GM21367 (cell line): ENCODE measurements at regions not wholly inside any gene's neighbourhood (a gene's known extent, or its start where the extent isn't known, plus 50 kb on each side); places are given as distances from the start of the nearest gene placed in this dataset.

Source experiments
- ATAC-seq: cut with Tn5 transposase; IDR thresholded peaks from one replicate; pipeline ENCODE4 v1.9.1; 2021; ENCODE audit not compliant: unreplicated experiment

DNA sequence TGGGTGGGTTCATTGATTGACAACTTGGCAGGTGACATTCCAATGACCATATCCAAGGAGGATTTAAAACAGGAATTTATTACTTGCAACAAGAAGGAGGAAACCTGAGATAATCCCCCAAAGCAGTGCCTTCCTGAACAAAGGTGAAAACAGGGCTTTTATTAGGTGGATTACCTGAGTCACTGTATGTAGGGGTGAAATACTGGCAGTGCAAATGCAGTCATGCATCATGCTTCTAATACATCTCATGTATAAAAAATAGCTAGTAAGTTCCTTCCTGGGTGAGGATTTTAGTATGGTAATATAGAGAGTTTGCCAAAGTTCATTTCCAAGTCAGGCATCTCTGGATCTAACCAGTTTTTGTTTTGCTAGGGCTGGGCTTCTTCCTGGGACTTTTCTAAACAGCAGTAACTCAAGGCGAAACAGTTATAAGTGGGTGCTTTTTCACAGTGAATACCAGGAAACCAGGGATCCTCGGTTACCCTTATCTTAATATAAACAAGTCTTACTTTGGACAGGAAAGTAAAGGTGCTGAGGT, 583.4 kb upstream of the LRRTM1 start:
- no peak for ATAC-seq

DNA sequence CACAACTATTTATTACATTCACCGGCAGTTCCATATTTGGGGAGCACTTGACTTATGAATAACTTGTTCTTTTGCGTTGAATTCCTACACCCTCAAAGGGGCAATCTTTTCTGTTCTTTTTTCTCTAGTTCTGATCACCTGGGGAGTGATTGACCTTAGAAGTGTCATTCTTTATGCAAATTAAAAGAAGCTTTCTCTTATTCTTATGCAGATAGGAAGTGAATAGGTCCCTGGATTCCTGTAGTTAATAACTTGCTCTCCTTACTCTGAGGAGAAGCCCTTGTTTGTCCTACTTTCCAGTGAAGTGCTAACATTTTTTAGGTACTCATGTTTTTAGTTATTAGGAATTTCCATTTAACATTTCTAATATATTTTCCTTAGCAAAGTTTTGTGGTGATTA, 569.8 kb upstream of the LRRTM1 start:
- no peak for ATAC-seq

DNA sequence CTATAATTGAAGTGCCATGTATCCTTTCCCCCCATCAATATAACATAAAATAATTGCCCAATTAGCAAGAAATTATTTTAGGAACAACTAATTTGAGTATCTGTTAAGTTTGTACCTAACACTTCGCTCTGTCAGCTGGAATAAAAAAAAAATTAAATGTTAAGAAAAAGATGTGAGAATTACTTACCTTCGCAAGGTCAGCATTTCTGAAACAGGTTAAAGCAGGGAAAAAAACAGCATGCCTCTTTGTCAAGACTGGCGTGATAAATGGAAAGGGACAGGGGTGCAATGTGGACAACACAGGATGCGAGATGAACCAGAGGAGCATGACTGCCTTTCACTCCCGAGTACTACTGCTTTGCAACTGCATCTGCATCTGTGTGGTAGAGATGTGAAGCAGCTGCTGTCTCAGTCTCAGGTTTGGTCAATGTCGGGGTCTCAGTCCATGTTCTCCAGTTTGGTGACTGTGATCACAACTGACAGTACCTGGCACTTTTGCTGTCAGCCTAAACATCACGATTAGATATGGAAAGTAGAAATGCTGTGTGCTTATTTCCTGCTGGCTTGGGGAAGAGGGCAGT, 565.4 kb upstream of the LRRTM1 start:
- ATAC-seq = no peak

DNA sequence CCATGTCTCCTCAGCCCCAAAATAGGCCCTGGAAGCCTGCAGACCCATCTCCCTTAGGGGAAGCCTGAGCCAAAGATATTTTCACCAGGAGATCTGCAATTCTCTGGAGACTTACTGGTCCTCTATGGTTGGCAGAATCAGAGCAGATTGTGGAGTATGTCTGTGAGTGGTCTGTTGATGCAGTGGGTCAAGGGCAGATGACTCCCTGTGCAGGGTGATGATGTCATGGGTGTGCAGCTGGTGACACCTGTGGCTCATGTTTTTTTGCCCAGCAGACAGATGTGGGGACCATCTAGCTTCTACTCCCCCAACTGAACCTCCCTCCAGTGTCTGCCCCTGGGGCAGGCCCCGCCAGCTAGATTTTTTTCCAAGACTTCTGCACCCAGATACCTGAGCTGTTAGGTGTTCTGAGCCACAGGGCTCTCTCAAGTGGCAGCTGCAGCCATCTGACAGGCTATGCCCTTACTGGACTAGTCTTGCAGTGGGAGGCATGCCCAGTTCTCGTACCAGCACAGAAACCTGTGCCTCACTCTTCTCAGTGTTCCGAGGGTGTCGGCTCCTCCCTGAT, 558.7 kb upstream of the LRRTM1 start:
- no peak for ATAC-seq

DNA sequence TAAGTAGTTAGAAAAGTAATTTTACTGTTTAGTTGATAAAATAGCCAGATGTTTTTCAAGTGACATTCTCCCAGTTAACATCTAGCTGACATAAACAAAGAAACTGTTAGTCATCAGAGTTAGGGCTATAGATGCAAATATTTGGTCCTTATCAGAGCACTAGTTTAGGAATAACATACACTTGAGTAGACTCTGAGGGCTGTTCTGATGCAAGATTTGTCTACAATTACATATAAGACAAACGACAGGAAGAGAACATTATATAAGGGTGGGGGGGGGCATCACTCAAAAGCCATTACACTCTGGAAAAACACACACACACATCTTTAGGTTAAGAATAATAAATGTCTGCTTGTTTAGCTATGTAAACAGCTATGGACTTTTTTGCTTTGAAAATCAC, 554.4 kb upstream of the LRRTM1 start:
- ATAC-seq = no peak

DNA sequence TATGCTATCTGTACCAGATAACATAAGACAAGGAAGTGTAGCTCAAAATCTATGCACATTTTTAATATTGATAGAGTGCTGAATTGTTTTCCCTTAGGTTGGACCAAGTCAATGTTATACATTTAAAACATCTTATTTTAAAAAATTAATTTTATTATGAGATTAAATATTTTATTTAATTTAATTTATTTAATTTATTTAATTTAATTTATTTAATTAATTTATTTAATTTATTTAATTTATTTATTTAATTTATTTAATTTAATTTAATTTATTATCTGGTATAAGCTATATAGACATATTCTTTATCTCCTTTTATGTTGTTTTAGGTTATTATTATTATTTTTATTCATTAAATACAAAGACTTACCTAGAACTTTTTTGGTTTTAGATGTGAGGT, 551.7 kb upstream of the LRRTM1 start:
- no peak for ATAC-seq

DNA sequence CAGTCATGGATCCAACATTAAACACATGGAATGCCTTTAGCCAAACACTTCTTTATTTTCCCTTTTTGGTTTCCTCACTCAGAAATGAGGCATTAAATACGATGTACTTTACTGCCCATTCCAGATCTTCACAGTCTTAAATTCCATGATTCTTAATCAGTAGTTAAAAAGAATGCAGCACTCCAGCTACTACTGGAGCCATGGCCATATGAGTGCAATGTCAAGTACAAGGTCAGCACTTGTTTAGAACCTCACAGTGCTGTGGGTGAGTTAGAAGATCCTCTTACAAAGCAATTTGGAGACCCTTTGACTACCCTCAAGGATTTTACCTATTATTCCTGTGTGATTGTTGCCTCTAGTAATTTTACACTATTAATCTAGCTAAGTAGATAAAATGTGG, 550.3 kb upstream of the LRRTM1 start:
- no peak for ATAC-seq

DNA sequence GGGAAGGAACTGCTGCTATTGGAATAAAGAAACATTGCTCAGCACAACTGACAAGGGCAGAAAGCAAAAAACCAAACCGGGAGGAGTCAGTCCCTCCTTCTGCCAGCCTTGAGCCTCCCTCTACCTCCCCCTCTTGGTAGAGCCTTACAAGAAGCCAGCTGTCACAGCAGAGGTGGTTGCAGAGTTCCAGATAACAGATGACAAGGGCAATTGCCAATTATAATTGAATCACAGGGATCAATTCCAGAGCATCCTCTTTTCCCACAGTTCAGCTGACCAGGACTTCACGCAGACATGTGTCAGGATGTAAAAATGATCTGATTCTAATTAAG, 548.2 kb upstream of the LRRTM1 start:
- ATAC-seq = no peak

DNA sequence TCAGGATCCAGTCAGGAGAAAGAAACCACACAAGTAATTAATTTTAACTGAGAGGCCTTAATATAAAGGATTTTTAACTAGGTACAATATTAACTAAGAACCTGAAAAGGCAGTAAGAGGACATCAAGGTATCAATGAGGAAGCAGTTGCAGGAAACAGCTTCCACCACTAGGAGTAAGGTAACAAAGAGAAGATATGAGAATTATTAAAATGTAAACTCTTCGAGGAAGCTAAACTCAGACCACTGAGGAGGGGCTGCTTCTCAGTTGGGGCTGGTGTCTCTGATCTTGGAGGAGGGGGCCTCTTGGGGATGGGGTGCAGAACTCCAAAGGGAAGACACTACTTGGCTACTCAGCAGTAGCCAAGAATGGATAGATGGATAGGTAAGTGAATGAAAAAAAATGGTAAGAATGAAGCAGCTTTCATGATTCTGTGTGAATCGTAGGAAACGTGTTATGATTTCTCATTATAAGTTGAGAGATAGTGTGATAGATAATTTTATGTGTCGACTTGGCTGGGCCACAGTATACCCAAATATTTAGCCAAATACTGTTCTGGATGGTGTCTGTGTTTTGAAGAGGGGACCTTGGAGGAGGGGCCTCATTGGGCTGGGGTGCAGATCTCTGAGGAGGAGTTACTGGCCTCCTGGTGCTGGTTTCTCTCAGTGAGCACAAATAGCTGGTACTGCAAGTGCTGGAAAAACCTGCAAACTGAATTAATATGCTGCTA, 547.7 kb upstream of the LRRTM1 start:
- no peak for ATAC-seq

DNA sequence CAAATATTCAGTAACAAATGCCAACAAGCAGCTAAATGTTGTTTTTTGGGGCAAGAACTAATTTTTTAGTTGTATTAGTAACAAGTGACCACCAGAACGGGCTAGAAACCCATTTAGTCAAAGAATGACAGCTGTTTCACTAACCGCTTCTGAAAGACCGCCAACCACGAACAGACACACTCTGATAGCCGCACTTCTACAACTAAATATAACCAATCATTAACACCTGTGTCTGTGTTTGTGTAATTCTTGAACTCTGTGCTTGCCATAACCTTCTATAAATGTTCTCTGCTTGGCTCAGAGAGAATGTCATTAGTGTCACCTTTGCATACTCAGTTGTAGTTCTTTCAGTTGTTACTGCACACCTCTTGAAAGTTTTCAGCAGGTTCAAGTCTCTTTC, 526.3 kb upstream of the LRRTM1 start:
- no peak for ATAC-seq

DNA sequence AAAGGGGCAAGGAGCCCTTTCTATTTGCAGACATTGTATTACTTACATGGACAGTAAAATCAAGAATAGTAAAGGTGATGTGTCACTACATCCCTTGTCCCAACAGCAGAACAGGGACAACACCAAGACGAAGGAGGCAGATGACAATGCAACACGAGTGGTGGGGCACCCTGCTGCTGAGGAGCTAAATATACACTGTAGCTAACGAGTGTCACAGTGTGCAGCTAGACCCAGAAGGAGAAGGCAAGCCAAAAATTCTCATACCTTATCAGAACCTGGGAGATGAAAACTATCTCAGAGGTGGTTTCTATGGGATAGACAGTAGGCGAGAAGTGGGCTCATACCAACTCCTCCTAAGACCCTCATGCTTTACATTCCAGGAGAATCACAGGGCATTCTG, 518.4 kb upstream of the LRRTM1 start:
- no peak for ATAC-seq

DNA sequence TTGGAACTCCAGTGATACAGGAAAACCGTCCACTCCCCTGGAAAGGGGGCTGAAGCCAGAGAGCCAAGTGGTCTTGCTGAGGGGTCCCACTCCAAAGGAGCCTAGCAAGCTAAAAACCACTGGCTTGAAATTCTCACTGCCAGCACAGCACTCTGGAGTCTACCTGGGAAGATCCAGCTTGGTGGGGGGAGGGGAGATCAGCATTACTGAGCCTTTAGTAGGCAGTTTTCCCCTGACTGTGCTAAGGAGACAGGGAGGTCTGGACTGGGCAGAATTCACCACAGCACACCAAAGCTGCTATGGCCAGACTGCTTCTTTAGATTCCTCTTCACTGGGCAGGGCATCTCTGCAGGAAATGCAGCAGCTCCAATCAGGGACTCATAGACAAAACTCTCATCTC, 510.7 kb upstream of the LRRTM1 start:
- no peak for ATAC-seq

DNA sequence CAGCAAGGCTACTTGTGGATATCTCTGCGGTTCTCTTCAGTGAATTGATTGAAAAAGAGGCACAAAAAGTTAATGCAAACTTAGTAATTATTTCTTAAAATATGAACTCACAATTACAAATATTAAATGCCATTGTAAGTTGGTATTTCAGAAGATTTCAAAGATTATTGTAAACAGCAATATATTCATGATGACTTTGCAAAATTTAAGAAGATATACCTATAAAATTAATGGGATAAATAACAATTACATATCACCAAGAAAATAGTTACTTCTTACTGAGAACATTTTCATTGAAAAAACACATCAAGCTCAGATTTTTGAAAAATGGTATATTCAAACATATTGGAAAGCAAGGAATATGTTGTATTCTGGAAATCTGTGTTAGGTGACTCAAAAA, 482.0 kb upstream of the LRRTM1 start:
- no peak for ATAC-seq

DNA sequence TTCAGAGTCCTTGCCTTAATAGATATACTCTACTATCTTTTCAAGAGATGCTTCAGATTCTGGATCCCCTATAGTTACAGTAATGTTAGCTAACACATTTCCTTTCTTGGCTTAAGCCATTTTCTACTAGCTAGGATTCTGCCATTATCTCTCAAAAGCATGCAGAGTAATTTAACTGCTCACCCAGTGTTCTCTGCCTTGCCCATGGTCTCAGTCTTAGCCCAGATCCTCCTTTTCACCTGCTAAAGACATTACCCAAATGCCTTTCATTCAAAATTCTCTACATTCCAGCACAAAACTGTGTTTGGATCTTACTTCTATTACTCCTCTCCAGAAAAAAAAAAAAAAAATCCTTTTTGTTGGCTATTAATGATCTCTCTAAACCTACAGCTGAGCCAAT, 474.2 kb upstream of the LRRTM1 start:
- ATAC-seq = no peak

DNA sequence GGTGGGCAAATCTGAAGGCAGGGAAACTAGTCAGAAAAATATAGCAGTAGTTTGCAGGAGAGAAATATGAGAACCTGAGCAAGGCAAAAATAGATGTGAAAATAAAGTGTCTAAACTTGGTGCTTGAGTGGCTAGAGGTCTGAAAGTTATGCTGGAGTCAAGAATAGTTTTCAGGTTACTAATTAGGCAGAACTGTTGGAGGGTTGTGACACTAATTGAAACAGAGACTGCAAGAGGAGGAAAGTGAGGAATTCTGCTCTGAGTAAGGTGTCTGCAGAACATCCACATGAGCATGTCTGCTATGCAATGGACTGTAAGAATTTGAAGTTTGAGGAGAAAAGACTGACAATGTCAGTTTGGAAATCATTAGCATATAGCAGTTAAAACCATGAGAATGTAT, 444.0 kb upstream of the LRRTM1 start:
- no peak for ATAC-seq

DNA sequence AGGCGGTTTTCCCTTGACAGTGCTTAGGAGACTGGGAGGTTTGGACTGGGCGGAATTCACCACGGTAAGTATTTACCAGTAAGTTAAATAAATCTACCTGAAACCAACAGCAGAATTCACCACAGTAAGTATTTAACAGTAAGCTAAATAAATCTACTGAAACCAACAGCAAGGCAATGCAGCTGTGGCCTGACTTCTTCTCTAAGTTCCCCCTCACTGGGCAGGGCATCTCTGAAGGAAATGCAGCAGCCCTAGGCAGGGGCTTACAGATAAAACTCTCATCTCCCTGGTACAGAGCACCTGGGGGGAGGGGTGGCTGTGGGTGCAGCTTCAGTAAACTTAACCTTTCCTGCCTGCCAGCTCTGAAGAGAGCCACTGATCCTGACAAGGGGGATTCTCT, 432.5 kb upstream of the LRRTM1 start:
- no peak for ATAC-seq

DNA sequence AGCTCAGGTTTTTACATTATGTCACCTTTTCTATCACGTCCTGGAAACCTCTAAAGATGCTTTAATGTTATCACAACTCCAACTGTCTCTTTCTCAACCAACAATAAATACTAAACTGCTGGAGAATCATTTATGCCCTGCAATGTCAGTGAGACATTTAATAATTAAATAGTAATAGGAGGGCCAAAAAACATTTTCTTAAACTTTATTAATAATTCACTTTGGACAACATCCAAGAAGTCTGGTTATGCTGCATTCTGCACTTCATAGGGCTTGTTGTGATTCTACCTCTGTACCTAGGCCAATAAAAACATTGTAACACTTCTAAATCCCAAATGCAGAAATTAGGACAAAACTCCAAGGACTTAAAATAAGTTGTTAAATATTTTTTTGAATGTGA, 420.4 kb upstream of the LRRTM1 start:
- no peak for ATAC-seq

DNA sequence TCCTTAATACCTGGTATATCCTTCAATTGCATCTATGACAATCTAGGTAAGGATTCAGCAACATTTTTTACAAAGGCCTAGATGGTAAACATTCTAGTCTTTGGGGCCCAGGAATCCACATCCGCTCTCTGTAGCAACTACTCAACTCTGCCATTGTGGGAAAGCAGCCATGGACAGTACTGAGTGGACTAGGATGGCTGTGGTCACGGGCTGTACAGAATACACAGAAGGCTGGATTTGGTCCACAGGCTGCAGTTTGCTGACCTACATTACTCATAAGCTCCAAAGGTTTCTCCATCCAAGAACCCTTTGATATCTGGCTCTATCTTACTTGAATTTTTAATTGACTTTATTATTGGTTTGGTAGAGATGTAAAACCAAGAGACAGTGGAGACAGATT, 418.3 kb upstream of the LRRTM1 start:
- no peak for ATAC-seq

DNA sequence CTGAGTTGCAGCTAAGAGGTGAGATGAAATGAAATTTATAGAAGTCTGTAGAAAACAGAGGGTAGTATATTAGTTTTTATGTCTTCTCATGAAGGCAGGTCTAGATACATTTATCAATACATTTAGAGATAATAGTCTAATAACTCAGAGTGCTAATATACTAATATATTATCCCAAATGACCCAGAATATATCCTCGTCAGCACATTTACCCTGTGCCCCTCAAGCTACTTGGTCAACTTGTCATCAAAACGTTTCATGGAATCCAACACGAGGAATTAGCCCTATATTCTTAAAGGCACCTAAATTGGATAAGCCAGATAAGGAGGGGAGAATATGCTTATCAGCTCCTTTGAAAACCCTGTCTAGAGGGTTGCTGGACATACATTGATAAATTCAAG, 415.1 kb upstream of the LRRTM1 start:
- no peak for ATAC-seq

DNA sequence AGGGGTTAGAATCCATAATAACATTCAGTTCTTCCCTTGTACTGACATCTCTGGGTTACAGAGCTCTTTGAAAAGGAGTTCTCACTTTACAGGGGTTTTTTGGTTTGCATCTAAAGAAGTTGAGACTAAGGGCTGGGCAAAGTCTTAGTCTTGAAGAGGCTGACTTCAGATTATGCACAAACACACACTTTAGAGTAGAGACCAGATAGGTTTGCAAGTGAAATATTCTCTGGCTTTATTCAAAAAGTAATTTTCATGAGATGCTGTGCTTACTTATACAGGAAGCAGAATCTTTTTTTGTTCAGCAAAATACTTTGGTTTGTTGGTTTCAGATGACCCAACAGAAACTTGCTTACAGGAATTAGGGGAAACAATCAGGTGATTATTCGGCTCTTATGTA, 410.9 kb upstream of the LRRTM1 start:
- ATAC-seq = no peak

DNA sequence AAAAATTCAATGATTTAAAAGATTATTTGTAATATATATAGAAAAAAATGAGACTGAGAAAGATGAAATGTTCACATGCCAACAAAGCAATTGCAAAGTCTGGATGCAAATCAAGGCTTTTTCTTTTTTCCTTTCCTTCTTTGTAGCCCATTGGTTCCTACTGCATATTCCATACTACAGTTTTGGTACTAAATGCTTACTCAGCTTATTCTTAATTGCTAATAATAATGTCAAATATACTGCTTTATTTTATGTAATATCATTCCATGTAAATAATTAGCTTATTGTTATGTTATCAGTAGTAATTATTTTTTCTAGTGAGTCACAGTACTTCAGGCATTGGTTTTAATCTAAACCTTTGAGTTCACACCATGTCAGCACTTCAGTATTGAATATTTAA, 407.4 kb upstream of the LRRTM1 start:
- ATAC-seq = no peak

DNA sequence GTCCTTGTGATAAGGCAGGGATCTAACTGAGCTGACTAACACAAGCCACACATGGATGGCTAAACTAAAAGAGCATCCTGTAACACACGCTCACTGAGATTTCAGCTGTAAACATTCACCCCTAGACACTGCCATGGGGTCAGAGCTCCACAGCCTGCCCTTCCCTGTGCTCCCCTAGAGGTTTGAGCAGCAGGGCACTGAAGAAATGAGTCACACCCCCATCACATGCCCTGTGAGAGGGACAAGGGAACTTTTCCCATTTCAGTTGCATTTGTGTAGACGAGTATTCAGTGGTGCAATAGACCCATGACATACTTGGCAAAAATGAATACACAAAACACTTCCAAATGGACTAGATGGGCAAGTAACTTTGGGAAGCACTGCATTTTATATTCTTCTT, 402.4 kb upstream of the LRRTM1 start:
- ATAC-seq = no peak

DNA sequence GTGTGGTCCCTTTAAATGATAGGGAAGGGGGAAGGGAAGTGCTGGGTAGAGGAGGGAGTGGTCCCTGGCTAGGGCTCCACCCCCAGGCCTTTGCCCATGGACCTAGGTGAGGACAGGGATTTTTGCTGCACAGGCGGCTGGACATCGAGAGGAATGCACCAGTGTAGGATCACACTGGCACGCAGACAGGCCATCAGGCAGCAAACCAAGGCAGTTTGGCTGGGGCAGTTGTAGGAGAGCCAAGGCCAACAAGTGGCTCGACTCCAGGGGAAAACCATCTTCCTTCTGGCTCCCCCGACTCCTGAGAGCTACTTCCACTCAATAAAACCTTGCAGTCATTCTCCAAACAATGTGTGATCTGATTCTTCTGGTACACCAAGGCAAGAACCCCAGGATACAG, 402.0 kb upstream of the LRRTM1 start:
- ATAC-seq = no peak
